Natural killer cell treated with Interleukin-12 subunit alpha and Interleukin-12 subunit beta and Interleukin-15 and Interleukin-18, amount 100 ng/mL, for 72 hours (primary cell): ENCODE measurements at regions not wholly inside any gene's neighbourhood (a gene's known extent, or its start where the extent isn't known, plus 50 kb on each side); places are given as distances from the start of the nearest gene placed in this dataset.
"Not testable (repeated sequence)": the region's sequence is repeated elsewhere in the genome, so short reads cannot be mapped to it uniquely, and the experiment has no call there.

Experiments
- ATAC-seq, 2 donors: fragments of 150-1000 bp; cut with Tn5 transposase in 1 of 2; sonication (Bioruptor Pico), chemical (Tn5 transposase) in 1 of 2; 2 replicates each; pipeline ENCODE4 v1.10.0; 2021
- DNase-seq: peaks from one replicate; pipeline ENCODE4 v3.0.0; 2022; ENCODE audit warnings: low spot score
- H3K27ac Mint-ChIP-seq, 2 donors: 1 replicate in 1 of 2; 2 replicates in 1 of 2; pipeline ENCODE4 v1.8.0; 2022; ENCODE audit warnings: mixed read lengths in 2 of 2, mild to moderate bottlenecking in 1 of 2, moderate library complexity in 1 of 2
- H3K27me3 Mint-ChIP-seq, 2 donors: 1 replicate in 1 of 2; 2 replicates in 1 of 2; pipeline ENCODE4 v1.8.0; 2022; ENCODE audit warnings: mixed read lengths in 2 of 2
- H3K36me3 Mint-ChIP-seq: one replicate; pipeline ENCODE4 v1.8.0; 2022; ENCODE audit warnings: mixed read lengths
- H3K4me1 Mint-ChIP-seq, 2 donors: 1 replicate in 1 of 2; 2 replicates in 1 of 2; pipeline ENCODE4 v1.8.0; 2022; ENCODE audit warnings: low read depth in 2 of 2, mixed read lengths in 2 of 2, mild to moderate bottlenecking in 1 of 2
- H3K4me3 Mint-ChIP-seq: one replicate; pipeline ENCODE4 v1.8.0; 2022; ENCODE audit warnings: mixed read lengths
- H3K9me3 Mint-ChIP-seq: 2 replicates; pipeline ENCODE4 v1.8.0; 2022; ENCODE audit warnings: mixed read lengths

- no peak overlapping the region for H3K27ac Mint-ChIP-seq
- no peak overlapping the region for H3K4me3 Mint-ChIP-seq
- peaks cover 4% of the 10 kb centered on the region for H3K36me3 Mint-ChIP-seq
- no peaks in the 10 kb centered on the region for H3K27me3 Mint-ChIP-seq
- H3K4me1 Mint-ChIP-seq: no peaks in the 10 kb centered on the region
- DNase-seq (no peak), ATAC-seq (no peak)
- H3K9me3 Mint-ChIP-seq: peaks cover 22% of the 10 kb centered on the region
Measured at GRCh38 chr9:102941868-102942267, 53.3 kb upstream of the CYLC2 start.

- H3K36me3 Mint-ChIP-seq: no peaks in the 10 kb centered on the region
- DNase-seq: no peak
- H3K4me1 Mint-ChIP-seq: no peaks in the 10 kb centered on the region
- ATAC-seq: no peak
- no peak overlapping the region for H3K27ac Mint-ChIP-seq
- no peak overlapping the region for H3K4me3 Mint-ChIP-seq
- no peaks in the 10 kb centered on the region for H3K27me3 Mint-ChIP-seq
- peaks cover 6% of the 10 kb centered on the region for H3K9me3 Mint-ChIP-seq
Measured at GRCh38 chr9:102922526-102922925, 72.6 kb upstream of the CYLC2 start.

- no peak overlapping the region for H3K4me3 Mint-ChIP-seq
- H3K27ac Mint-ChIP-seq: no peak overlapping the region
- H3K36me3 Mint-ChIP-seq: no peaks in the 10 kb centered on the region
- H3K4me1 Mint-ChIP-seq: no peaks in the 10 kb centered on the region
- peaks cover 24% of the 10 kb centered on the region for H3K9me3 Mint-ChIP-seq
- no peak for DNase-seq
- no peaks in the 10 kb centered on the region for H3K27me3 Mint-ChIP-seq
- ATAC-seq: no peak
Measured at GRCh38 chr9:102911185-102911584, 83.9 kb upstream of the CYLC2 start.

- ATAC-seq, H3K27ac Mint-ChIP-seq, DNase-seq, H3K4me1 Mint-ChIP-seq, H3K4me3 Mint-ChIP-seq, H3K27me3 Mint-ChIP-seq: not testable (repeated sequence)
- peaks cover 40% of the 10 kb centered on the region for H3K9me3 Mint-ChIP-seq
- peaks cover 16% of the 10 kb centered on the region for H3K36me3 Mint-ChIP-seq
Measured at GRCh38 chr9:102905795-102906194, 89.3 kb upstream of the CYLC2 start.

- no peaks in the 10 kb centered on the region for H3K27me3 Mint-ChIP-seq
- H3K36me3 Mint-ChIP-seq: peaks cover 5% of the 10 kb centered on the region
- H3K4me1 Mint-ChIP-seq: no peaks in the 10 kb centered on the region
- peaks cover 13% of the 10 kb centered on the region for H3K9me3 Mint-ChIP-seq
- no peak for DNase-seq
- no peak for ATAC-seq
- no peak overlapping the region for H3K4me3 Mint-ChIP-seq
- H3K27ac Mint-ChIP-seq: no peak overlapping the region
Measured at GRCh38 chr9:102892025-102892424, 103.1 kb upstream of the CYLC2 start.

GRCh38 chr9:102888747-102889146 lies 106.4 kb upstream of the CYLC2 start:
- not testable (repeated sequence) for H3K4me3 Mint-ChIP-seq

GRCh38 chr9:102875687-102876086 lies 119.4 kb upstream of the CYLC2 start:
- ATAC-seq: no peak
- Mint-ChIP-seq H3K36me3 (no peaks in the 10 kb centered on the region), H3K27me3 (no peaks in the 10 kb centered on the region), H3K4me1 (no peaks in the 10 kb centered on the region), H3K4me3 (no peak overlapping the region), H3K9me3 (peaks cover 18% of the 10 kb centered on the region), H3K27ac (no peak overlapping the region)
- no peak for DNase-seq

More at GRCh38 chr9:102888747-102889146, 106.4 kb upstream of the CYLC2 start:
- not testable (repeated sequence) for H3K27ac Mint-ChIP-seq, DNase-seq, ATAC-seq, H3K4me1 Mint-ChIP-seq, H3K36me3 Mint-ChIP-seq, H3K27me3 Mint-ChIP-seq
- peaks cover 13% of the 10 kb centered on the region for H3K9me3 Mint-ChIP-seq

GRCh38 chr9:102867488-102867887 lies 127.6 kb upstream of the CYLC2 start:
- no peak overlapping the region for H3K4me3 Mint-ChIP-seq
- no peaks in the 10 kb centered on the region for H3K27me3 Mint-ChIP-seq
- H3K36me3 Mint-ChIP-seq: no peaks in the 10 kb centered on the region
- no peak overlapping the region for H3K27ac Mint-ChIP-seq
- DNase-seq: no peak
- ATAC-seq: no peak
- H3K4me1 Mint-ChIP-seq: no peaks in the 10 kb centered on the region
- H3K9me3 Mint-ChIP-seq: peaks cover 8% of the 10 kb centered on the region

GRCh38 chr9:102862478-102862877 lies 132.7 kb upstream of the CYLC2 start:
- Mint-ChIP-seq H3K4me1 (no peaks in the 10 kb centered on the region), H3K4me3 (no peak overlapping the region)
- DNase-seq: no peak

GRCh38 chr9:102855641-102856040 lies 139.5 kb upstream of the CYLC2 start:
- Mint-ChIP-seq H3K27me3 (no peaks in the 10 kb centered on the region), H3K4me3 (no peak overlapping the region), H3K9me3 (peaks cover 10% of the 10 kb centered on the region), H3K27ac (no peak overlapping the region), H3K4me1 (no peaks in the 10 kb centered on the region), H3K36me3 (peaks cover 6% of the 10 kb centered on the region)
- DNase-seq (no peak), ATAC-seq (no peak)

More at GRCh38 chr9:102862478-102862877, 132.7 kb upstream of the CYLC2 start:
- H3K27me3 Mint-ChIP-seq: no peaks in the 10 kb centered on the region
- H3K9me3 Mint-ChIP-seq: peaks cover 11% of the 10 kb centered on the region
- H3K27ac Mint-ChIP-seq: no peak overlapping the region
- no peak for ATAC-seq
- no peaks in the 10 kb centered on the region for H3K36me3 Mint-ChIP-seq

- no peak overlapping the region for H3K4me3 Mint-ChIP-seq
- no peaks in the 10 kb centered on the region for H3K4me1 Mint-ChIP-seq
- H3K27ac Mint-ChIP-seq: no peak overlapping the region
- H3K36me3 Mint-ChIP-seq: no peaks in the 10 kb centered on the region
- H3K27me3 Mint-ChIP-seq: no peaks in the 10 kb centered on the region
- DNase-seq (no peak), ATAC-seq (no peak)
- H3K9me3 Mint-ChIP-seq: peaks cover 20% of the 10 kb centered on the region
Measured at GRCh38 chr9:102845827-102846371, 149.2 kb upstream of the CYLC2 start.

- Mint-ChIP-seq H3K4me3 (no peak overlapping the region), H3K27me3 (no peaks in the 10 kb centered on the region), H3K36me3 (no peaks in the 10 kb centered on the region), H3K27ac (no peak overlapping the region), H3K4me1 (no peaks in the 10 kb centered on the region), H3K9me3 (peaks cover 16% of the 10 kb centered on the region)
- ATAC-seq (no peak), DNase-seq (no peak)
Measured at GRCh38 chr9:102844716-102845115, 150.4 kb upstream of the CYLC2 start.

- DNase-seq (no peak), ATAC-seq (no peak)
- Mint-ChIP-seq H3K36me3 (no peaks in the 10 kb centered on the region), H3K9me3 (peaks cover 20% of the 10 kb centered on the region), H3K27me3 (no peaks in the 10 kb centered on the region), H3K4me3 (no peak overlapping the region), H3K4me1 (no peaks in the 10 kb centered on the region), H3K27ac (no peak overlapping the region)
Measured at GRCh38 chr9:102842423-102842822, 152.7 kb upstream of the CYLC2 start.

GRCh38 chr9:102841376-102841775 lies 153.8 kb upstream of the CYLC2 start:
- Mint-ChIP-seq H3K27ac (no peak overlapping the region), H3K36me3 (peaks cover 6% of the 10 kb centered on the region), H3K9me3 (peaks cover 17% of the 10 kb centered on the region)

GRCh38 chr9:102840335-102840734 lies 154.8 kb upstream of the CYLC2 start:
- ATAC-seq: no peak
- peaks cover 17% of the 10 kb centered on the region for H3K9me3 Mint-ChIP-seq
- H3K27me3 Mint-ChIP-seq: no peaks in the 10 kb centered on the region
- no peak for DNase-seq
- no peak overlapping the region for H3K4me3 Mint-ChIP-seq
- no peaks in the 10 kb centered on the region for H3K4me1 Mint-ChIP-seq
- H3K27ac Mint-ChIP-seq: no peak overlapping the region
- H3K36me3 Mint-ChIP-seq: peaks cover 6% of the 10 kb centered on the region

More at GRCh38 chr9:102841376-102841775, 153.8 kb upstream of the CYLC2 start:
- Mint-ChIP-seq H3K27me3 (no peaks in the 10 kb centered on the region), H3K4me1 (no peaks in the 10 kb centered on the region), H3K4me3 (no peak overlapping the region)
- DNase-seq: no peak
- ATAC-seq: no peak
